Endothelial cell of umbilical vein (primary cell): ENCODE measurements at regions not wholly inside any gene's neighbourhood (a gene's known extent, or its start where the extent isn't known, plus 50 kb on each side); places are given as distances from the start of the nearest gene placed in this dataset.

Source experiments
- BruUV-seq: library from RNA; stranded (reverse); fragments of 400-500 nt; replicated peaks from 2 replicates; lab custom pipeline; 2021; lab: Mats Ljungman, UMichigan
- CTCF ChIA-PET: fragments of 300-600, 350-600 bp; sonication (Branson Sonifier 250); formaldehyde crosslinking; loops from one replicate; lab custom pipeline; 2021; ENCODE audit warnings: antibody characterized with exemption, inconsistent platforms; lab: Charles Lee
- POLR2A ChIA-PET: fragments of 300-600, 350-600 bp; sonication (Branson Sonifier 250); formaldehyde crosslinking; loops from one replicate; lab custom pipeline; 2021; ENCODE audit warnings: antibody characterized with exemption, inconsistent platforms; lab: Charles Lee
- DNase-seq: peaks from one replicate; pipeline ENCODE4 v3.0.0-alpha.2; 2011; ENCODE audit warnings: low read depth, low spot score
- FAIRE-seq: peaks from 2 replicates; lab custom pipeline; 2011; peaks lifted over from hg19 to GRCh38; lab: Jason Lieb, UNC
- H2AFZ ChIP-seq: 2 replicates; pipeline ENCODE4 v1.6.0; 2012; ENCODE audit warnings: low read depth, low read length, control low read depth, inconsistent platforms
- H3K27ac ChIP-seq: 2 replicates; pipeline ENCODE4 v1.5.1; 2011; ENCODE audit warnings: low read depth, mild to moderate bottlenecking, control low read depth, low read length, moderate library complexity; ENCODE audit not compliant: insufficient read depth
- H3K27me3 ChIP-seq, 2 experiments: 2 replicates each; pipeline versions ENCODE4 v1.6.0 to v1.6.1; 2011; ENCODE audit warnings: low read length in 2 of 2, mixed read lengths in 1 of 2; ENCODE audit not compliant: control insufficient read depth in 2 of 2, insufficient read depth in 2 of 2
- H3K36me3 ChIP-seq, 2 experiments: 2 replicates in 1 of 2; 3 replicates in 1 of 2; pipeline ENCODE4 v1.5.1; 2011; ENCODE audit warnings: low read length in 2 of 2, mild to moderate bottlenecking in 1 of 2, moderate library complexity in 1 of 2; ENCODE audit not compliant: control insufficient read depth in 2 of 2, insufficient read depth in 2 of 2; ENCODE audit errors: extremely low read depth in 1 of 2
- H3K4me1 ChIP-seq: 3 replicates; pipeline ENCODE4 v1.5.1; 2011; ENCODE audit warnings: mild to moderate bottlenecking, low read length; ENCODE audit not compliant: control insufficient read depth, insufficient read depth; ENCODE audit errors: extremely low read depth
- H3K4me2 ChIP-seq: 2 replicates; pipeline ENCODE4 v1.6.1; 2011; ENCODE audit warnings: low read length, control low read depth, mixed read lengths; ENCODE audit not compliant: insufficient read depth
- H3K4me3 ChIP-seq, 3 experiments: fragments of 200-600 bp in 1 of 3; sonication (generic), shearing (Covaris generic) in 1 of 3; replicated peaks in 1 of 3; 2 replicates each; pipeline ENCODE4 v1.5.1; 2011 to 2016; ENCODE audit warnings: control low read depth in 3 of 3, low read length in 3 of 3, mild to moderate bottlenecking in 2 of 3, inconsistent platforms in 1 of 3, low read depth in 1 of 3, moderate library complexity in 1 of 3; ENCODE audit not compliant: insufficient read depth in 1 of 3
- H3K79me2 ChIP-seq: 2 replicates; pipeline ENCODE4 v1.6.0; 2012; ENCODE audit warnings: low read length, inconsistent platforms; ENCODE audit not compliant: control insufficient read depth, insufficient read depth
- H3K9ac ChIP-seq: replicated peaks from 2 replicates; pipeline ENCODE3; 2011; ENCODE audit warnings: low read length, control low read depth; ENCODE audit not compliant: insufficient read depth; ENCODE audit errors: extremely low read depth
- H3K9me1 ChIP-seq: replicated peaks from 3 replicates; pipeline ENCODE4 v1.6.0; 2011; ENCODE audit warnings: mild to moderate bottlenecking, low read length; ENCODE audit not compliant: control insufficient read depth, insufficient read depth; ENCODE audit errors: extremely low read depth
- H3K9me3 ChIP-seq: replicated peaks from 2 replicates; pipeline ENCODE4 v1.5.1; 2012; ENCODE audit warnings: low read length, inconsistent platforms; ENCODE audit not compliant: control insufficient read depth, insufficient read depth
- H4K20me1 ChIP-seq: replicated peaks from 2 replicates; pipeline ENCODE3; 2011; ENCODE audit warnings: mild to moderate bottlenecking, low read length; ENCODE audit not compliant: control insufficient read depth, insufficient read depth; ENCODE audit errors: extremely low read depth
- EZH2 ChIP-seq: IDR thresholded peaks from 2 replicates; pipeline ENCODE4 v1.6.1; 2012; ENCODE audit warnings: borderline replicate concordance, low read depth, mild to moderate bottlenecking, moderate library complexity, low read length, inconsistent platforms; ENCODE audit not compliant: severe bottlenecking
- FOS ChIP-seq: IDR thresholded peaks from 2 replicates; pipeline ENCODE4 v1.6.1; 2011; ENCODE audit warnings: mild to moderate bottlenecking, low read length, moderate library complexity, borderline replicate concordance; ENCODE audit not compliant: insufficient read depth
- GATA2 ChIP-seq: IDR thresholded peaks from 2 replicates; pipeline ENCODE4 v1.7.0; 2011; ENCODE audit warnings: low read depth, mild to moderate bottlenecking, moderate library complexity, mixed read lengths, low read length; ENCODE audit not compliant: insufficient read length, insufficient read depth
- JUN ChIP-seq: IDR thresholded peaks from 2 replicates; pipeline ENCODE4 v1.6.1; 2011; ENCODE audit warnings: borderline replicate concordance, low read depth; ENCODE audit not compliant: insufficient read length, insufficient read depth
- MYC ChIP-seq: IDR thresholded peaks from one replicate; pipeline ENCODE4 v1.6.1; 2011; ENCODE audit warnings: mild to moderate bottlenecking, low read depth, low read length
- POLR2A ChIP-seq: IDR thresholded peaks from 2 replicates; pipeline ENCODE4 v1.6.1; 2012; ENCODE audit warnings: low read depth, mild to moderate bottlenecking, control low read depth, low read length
- POLR2AphosphoS5 ChIP-seq: IDR thresholded peaks from 2 replicates; pipeline ENCODE4 v1.6.1; 2012; ENCODE audit warnings: low read depth, mild to moderate bottlenecking, control low read depth, low read length, moderate library complexity; ENCODE audit not compliant: insufficient read depth
- dilution Hi-C: fragments of 300-500 bp; cut with MboI; formaldehyde crosslinking; loops from one replicate; pipeline ENCODE4 v1.15.0; 2019; ENCODE audit warnings: low sequenced_read_pairs; ENCODE audit not compliant: extremely low pct_ligation_motif_present
- intact Hi-C: fragments of 100-400 bp; cut with micrococcal nuclease; formaldehyde crosslinking; loops from one replicate; pipeline ENCODE4 v1.10.0; 2022
- TF ChIP-seq, protein P1 (sequence below), 2 donors: IDR thresholded peaks; 1 replicate in 1 of 2; 2 replicates in 1 of 2; pipeline ENCODE4 v1.5.1; 2011; ENCODE audit warnings: low read length in 2 of 2, mild to moderate bottlenecking in 2 of 2, moderate library complexity in 2 of 2, control low read depth in 1 of 2, inconsistent platforms in 1 of 2, low read depth in 1 of 2; ENCODE audit not compliant: insufficient read depth in 1 of 2; ENCODE audit errors: extremely low read depth in 1 of 2
- TF ChIP-seq, protein P2 (sequence below): IDR thresholded peaks from 2 replicates; pipeline ENCODE4 v1.6.1; 2011; ENCODE audit not compliant: insufficient read depth, insufficient read length

DNA sequence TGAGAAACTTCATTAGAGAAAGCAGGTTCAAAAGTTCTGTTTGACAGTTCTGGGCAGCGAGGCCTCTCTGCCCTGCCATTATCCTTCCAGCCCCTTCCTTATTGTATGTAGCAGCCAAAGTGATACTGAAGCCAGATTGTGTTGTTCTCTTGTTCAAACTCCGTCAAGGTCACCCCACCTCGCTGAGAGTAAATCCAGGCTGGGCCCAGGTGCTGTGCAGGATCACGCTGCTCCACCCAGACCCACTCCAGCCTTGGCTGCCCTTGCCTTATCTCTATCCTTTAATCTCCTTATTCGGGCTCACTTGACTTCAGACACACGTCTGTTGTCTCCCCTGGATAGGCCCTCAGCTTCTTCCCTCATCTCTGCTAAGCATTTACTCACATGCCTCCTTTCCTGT lies 196.1 kb downstream of the CPS1 start:
- H4K20me1 ChIP-seq, result no peaks in the 10 kb centered on the region
- no peak overlapping the region for H3K4me3 ChIP-seq
- no peaks in the 10 kb centered on the region for H3K4me1 ChIP-seq
- H3K36me3 ChIP-seq, result no peaks in the 10 kb centered on the region
- dilution Hi-C loops, result no loop called here
- H3K9ac ChIP-seq, result no peak overlapping the region
- intact Hi-C loops, result no loop called here
- H3K79me2 ChIP-seq, result no peaks in the 10 kb centered on the region
- H3K9me3 ChIP-seq, result no peaks in the 10 kb centered on the region
- H2AFZ ChIP-seq, result no peak overlapping the region
- H3K27me3 ChIP-seq, result no peaks in the 10 kb centered on the region
- ChIA-PET CTCF (no interaction called here), POLR2A (no interaction called here)
- no peak overlapping the region for H3K27ac ChIP-seq
- BruUV-seq, result no TSS peak
- no peaks in the 10 kb centered on the region for H3K9me1 ChIP-seq
- FAIRE-seq, result no peak
- DNase-seq, result no peak
- no peak overlapping the region for H3K4me2 ChIP-seq
- TF ChIP-seq, protein P1, sequence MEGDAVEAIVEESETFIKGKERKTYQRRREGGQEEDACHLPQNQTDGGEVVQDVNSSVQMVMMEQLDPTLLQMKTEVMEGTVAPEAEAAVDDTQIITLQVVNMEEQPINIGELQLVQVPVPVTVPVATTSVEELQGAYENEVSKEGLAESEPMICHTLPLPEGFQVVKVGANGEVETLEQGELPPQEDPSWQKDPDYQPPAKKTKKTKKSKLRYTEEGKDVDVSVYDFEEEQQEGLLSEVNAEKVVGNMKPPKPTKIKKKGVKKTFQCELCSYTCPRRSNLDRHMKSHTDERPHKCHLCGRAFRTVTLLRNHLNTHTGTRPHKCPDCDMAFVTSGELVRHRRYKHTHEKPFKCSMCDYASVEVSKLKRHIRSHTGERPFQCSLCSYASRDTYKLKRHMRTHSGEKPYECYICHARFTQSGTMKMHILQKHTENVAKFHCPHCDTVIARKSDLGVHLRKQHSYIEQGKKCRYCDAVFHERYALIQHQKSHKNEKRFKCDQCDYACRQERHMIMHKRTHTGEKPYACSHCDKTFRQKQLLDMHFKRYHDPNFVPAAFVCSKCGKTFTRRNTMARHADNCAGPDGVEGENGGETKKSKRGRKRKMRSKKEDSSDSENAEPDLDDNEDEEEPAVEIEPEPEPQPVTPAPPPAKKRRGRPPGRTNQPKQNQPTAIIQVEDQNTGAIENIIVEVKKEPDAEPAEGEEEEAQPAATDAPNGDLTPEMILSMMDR (IDR thresholded peaks at IDR 0.05; ENCODE audit: extremely low read depth in 1 of 2, insufficient read depth in 1 of 2, low read depth in 1 of 2, low read length in 2 of 2), result no peak
- TF ChIP-seq JUN (no peak), EZH2 (no peak), MYC (no peak), GATA2 (no peak), POLR2AphosphoS5 (no peak), FOS (no peak), POLR2A (no peak)
- TF ChIP-seq, protein P2, sequence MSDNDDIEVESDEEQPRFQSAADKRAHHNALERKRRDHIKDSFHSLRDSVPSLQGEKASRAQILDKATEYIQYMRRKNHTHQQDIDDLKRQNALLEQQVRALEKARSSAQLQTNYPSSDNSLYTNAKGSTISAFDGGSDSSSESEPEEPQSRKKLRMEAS, result no peak
